ENCODE measurements at regions not wholly inside any gene's neighbourhood (a gene's known extent, or its start where the extent isn't known, plus 50 kb on each side); places are given as distances from the start of the nearest gene placed in this dataset.
"Not testable (repeated sequence)": the region's sequence is repeated elsewhere in the genome, so short reads cannot be mapped to it uniquely, and the experiment has no call there.

DNA sequence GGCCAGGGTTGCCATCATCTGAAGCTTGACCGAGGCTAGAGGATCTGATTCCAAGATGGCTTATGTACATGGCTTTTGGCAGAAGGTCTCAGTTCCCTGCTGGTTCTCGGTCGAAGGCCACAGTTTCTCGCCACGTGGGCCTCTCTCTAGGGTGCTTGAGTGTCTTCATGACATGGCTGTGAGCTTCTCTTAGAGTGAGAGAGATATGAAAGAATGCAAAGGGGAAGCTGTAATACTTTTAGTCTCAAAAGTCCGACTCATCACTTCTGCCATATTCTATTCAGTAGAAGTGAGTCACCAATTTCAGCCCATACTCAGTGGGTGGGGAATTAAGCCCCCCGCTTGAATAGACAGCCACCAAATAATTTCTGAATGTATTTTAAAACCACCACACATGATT, 94.2 kb downstream of the UTRN start:
- H3K36me3 ChIP-seq (ENCODE audit: control insufficient read depth in 4 of 4, insufficient read depth in 3 of 4, low read depth in 1 of 4, low read length in 3 of 4) = no peaks in the 10 kb centered on the region
- WGBS = 92% methylated on average over 7 of the region's 7 CpGs
- H3K27ac ChIP-seq (ENCODE audit: low read depth in 1 of 2, low read length in 2 of 2) = no peak overlapping the region
- H3K27me3 ChIP-seq (ENCODE audit: control insufficient read depth in 4 of 4, insufficient read depth in 4 of 4, low read length in 3 of 4) = no peaks in the 10 kb centered on the region
- H3K9me3 ChIP-seq (ENCODE audit: control insufficient read depth in 4 of 4, low read length in 3 of 4) = no peaks in the 10 kb centered on the region
- TF ChIP-seq NR2F2 (IDR thresholded peaks at IDR 0.05) = no peak
- TF ChIP-seq, protein P1, sequence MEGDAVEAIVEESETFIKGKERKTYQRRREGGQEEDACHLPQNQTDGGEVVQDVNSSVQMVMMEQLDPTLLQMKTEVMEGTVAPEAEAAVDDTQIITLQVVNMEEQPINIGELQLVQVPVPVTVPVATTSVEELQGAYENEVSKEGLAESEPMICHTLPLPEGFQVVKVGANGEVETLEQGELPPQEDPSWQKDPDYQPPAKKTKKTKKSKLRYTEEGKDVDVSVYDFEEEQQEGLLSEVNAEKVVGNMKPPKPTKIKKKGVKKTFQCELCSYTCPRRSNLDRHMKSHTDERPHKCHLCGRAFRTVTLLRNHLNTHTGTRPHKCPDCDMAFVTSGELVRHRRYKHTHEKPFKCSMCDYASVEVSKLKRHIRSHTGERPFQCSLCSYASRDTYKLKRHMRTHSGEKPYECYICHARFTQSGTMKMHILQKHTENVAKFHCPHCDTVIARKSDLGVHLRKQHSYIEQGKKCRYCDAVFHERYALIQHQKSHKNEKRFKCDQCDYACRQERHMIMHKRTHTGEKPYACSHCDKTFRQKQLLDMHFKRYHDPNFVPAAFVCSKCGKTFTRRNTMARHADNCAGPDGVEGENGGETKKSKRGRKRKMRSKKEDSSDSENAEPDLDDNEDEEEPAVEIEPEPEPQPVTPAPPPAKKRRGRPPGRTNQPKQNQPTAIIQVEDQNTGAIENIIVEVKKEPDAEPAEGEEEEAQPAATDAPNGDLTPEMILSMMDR (IDR thresholded peaks at IDR 0.05; ENCODE audit: low read depth, low read length, missing input control) = no peak
- no peak for TF ChIP-seq TAF1 (conservative IDR thresholded peaks at IDR 0.05)
- TF ChIP-seq, protein P2, sequence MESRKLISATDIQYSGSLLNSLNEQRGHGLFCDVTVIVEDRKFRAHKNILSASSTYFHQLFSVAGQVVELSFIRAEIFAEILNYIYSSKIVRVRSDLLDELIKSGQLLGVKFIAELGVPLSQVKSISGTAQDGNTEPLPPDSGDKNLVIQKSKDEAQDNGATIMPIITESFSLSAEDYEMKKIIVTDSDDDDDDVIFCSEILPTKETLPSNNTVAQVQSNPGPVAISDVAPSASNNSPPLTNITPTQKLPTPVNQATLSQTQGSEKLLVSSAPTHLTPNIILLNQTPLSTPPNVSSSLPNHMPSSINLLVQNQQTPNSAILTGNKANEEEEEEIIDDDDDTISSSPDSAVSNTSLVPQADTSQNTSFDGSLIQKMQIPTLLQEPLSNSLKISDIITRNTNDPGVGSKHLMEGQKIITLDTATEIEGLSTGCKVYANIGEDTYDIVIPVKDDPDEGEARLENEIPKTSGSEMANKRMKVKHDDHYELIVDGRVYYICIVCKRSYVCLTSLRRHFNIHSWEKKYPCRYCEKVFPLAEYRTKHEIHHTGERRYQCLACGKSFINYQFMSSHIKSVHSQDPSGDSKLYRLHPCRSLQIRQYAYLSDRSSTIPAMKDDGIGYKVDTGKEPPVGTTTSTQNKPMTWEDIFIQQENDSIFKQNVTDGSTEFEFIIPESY (IDR thresholded peaks at IDR 0.05) = no peak
- TF ChIP-seq GABPA (IDR thresholded peaks at IDR 0.05 in 1 of 2, conservative IDR thresholded peaks at IDR 0.05 in 1 of 2) = no peak
- no peak for TF ChIP-seq FOXA1 (IDR thresholded peaks at IDR 0.05)
- TF ChIP-seq JUND (IDR thresholded peaks at IDR 0.05) = no peak
- TF ChIP-seq, protein P3, sequence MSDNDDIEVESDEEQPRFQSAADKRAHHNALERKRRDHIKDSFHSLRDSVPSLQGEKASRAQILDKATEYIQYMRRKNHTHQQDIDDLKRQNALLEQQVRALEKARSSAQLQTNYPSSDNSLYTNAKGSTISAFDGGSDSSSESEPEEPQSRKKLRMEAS (IDR thresholded peaks at IDR 0.05) = no peak
- TF ChIP-seq EGR1 (IDR thresholded peaks at IDR 0.05; ENCODE audit: low read depth in 2 of 2) = no peak
- TF ChIP-seq HNF4G (IDR thresholded peaks at IDR 0.05) = no peak
- TF ChIP-seq, protein P4, sequence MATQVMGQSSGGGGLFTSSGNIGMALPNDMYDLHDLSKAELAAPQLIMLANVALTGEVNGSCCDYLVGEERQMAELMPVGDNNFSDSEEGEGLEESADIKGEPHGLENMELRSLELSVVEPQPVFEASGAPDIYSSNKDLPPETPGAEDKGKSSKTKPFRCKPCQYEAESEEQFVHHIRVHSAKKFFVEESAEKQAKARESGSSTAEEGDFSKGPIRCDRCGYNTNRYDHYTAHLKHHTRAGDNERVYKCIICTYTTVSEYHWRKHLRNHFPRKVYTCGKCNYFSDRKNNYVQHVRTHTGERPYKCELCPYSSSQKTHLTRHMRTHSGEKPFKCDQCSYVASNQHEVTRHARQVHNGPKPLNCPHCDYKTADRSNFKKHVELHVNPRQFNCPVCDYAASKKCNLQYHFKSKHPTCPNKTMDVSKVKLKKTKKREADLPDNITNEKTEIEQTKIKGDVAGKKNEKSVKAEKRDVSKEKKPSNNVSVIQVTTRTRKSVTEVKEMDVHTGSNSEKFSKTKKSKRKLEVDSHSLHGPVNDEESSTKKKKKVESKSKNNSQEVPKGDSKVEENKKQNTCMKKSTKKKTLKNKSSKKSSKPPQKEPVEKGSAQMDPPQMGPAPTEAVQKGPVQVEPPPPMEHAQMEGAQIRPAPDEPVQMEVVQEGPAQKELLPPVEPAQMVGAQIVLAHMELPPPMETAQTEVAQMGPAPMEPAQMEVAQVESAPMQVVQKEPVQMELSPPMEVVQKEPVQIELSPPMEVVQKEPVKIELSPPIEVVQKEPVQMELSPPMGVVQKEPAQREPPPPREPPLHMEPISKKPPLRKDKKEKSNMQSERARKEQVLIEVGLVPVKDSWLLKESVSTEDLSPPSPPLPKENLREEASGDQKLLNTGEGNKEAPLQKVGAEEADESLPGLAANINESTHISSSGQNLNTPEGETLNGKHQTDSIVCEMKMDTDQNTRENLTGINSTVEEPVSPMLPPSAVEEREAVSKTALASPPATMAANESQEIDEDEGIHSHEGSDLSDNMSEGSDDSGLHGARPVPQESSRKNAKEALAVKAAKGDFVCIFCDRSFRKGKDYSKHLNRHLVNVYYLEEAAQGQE (IDR thresholded peaks at IDR 0.05) = no peak
- no peak for TF ChIP-seq SP1 (IDR thresholded peaks at IDR 0.05)
- TF ChIP-seq RAD21 (IDR thresholded peaks at IDR 0.05) = no peak
- TF ChIP-seq YY1 (IDR thresholded peaks at IDR 0.05) = no peak
- no peak for DNase-seq (ENCODE audit: low spot score)
- no peak overlapping the region for H3K9ac ChIP-seq (ENCODE audit: low read depth in 1 of 2, low read length in 2 of 2)
- peaks cover 0 to 3% (median 0%) of the 10 kb centered on the region in 4 donors for H3K4me1 ChIP-seq (ENCODE audit: control insufficient read depth in 4 of 4, insufficient read depth in 4 of 4, low read length in 3 of 4)
- H3K4me3 ChIP-seq (ENCODE audit: low read depth in 1 of 3, low read length in 3 of 3) = no peak overlapping the region

DNA sequence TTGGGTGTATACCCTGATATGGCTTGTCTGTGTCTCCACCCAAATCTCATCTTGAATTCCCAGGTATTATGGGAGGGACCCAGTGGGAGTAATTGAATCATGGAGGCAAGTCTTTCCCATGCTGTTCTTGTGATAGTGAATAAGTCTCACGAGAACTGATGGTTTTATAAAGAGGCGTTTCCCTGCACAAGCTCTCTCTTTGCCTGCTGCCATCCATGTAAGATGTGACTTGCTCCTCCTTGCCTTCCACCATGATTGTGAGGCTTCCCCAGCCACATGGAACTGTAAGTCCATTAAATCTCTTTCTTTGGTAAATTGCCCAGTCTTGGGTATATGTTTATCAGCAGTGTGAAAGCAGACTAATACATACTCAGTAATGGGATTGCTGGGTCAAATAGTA, 96.4 kb downstream of the UTRN start:
- WGBS = 97% methylated on average over 2 of the region's 2 CpGs

More for the DNA sequence above, 96.4 kb downstream of the UTRN start:
- not testable (repeated sequence) for H3K9me3 ChIP-seq (ENCODE audit: control insufficient read depth in 4 of 4, low read length in 3 of 4); H3K27me3 ChIP-seq (ENCODE audit: control insufficient read depth in 4 of 4, insufficient read depth in 4 of 4, low read length in 3 of 4); H3K4me3 ChIP-seq (ENCODE audit: low read depth in 1 of 3, low read length in 3 of 3); H3K36me3 ChIP-seq (ENCODE audit: control insufficient read depth in 4 of 4, insufficient read depth in 3 of 4, low read depth in 1 of 4, low read length in 3 of 4); H3K27ac ChIP-seq (ENCODE audit: low read depth in 1 of 2, low read length in 2 of 2); DNase-seq (ENCODE audit: low spot score); H3K9ac ChIP-seq (ENCODE audit: low read depth in 1 of 2, low read length in 2 of 2); H3K4me1 ChIP-seq (ENCODE audit: control insufficient read depth in 4 of 4, insufficient read depth in 4 of 4, low read length in 3 of 4)

Measured in liver (tissue), 8 donors.